ENCODE measurements at regions not wholly inside any gene's neighbourhood (a gene's known extent, or its start where the extent isn't known, plus 50 kb on each side); places are given as distances from the start of the nearest gene placed in this dataset.

- intact Hi-C loops (cut with micrococcal nuclease): no loop called here
- Histone ChIP-seq H3K4me1 (no peaks in the 10 kb centered on the region), H3K36me3 (no peaks in the 10 kb centered on the region), H3K27me3 (ENCODE audit: low read depth) (no peaks in the 10 kb centered on the region), H3K9me3 (replicated peaks) (no peaks in the 10 kb centered on the region), H3K4me3 (no peak overlapping the region), H3K27ac (replicated peaks) (no peak overlapping the region)
- no peak for DNase-seq
- no peak for TF ChIP-seq CTCF (IDR thresholded peaks at IDR 0.05; ENCODE audit: borderline replicate concordance)
Observed at GRCh38 chr7:8988267-8988666, 554.9 kb downstream of the NXPH1 start.

GRCh38 chr7:8991159-8991558 is 557.8 kb downstream of the NXPH1 start:
- TF ChIP-seq CTCF (IDR thresholded peaks at IDR 0.05; ENCODE audit: borderline replicate concordance): no peak
- H3K27me3 ChIP-seq (ENCODE audit: low read depth): no peaks in the 10 kb centered on the region
- no peak overlapping the region for H3K27ac ChIP-seq (replicated peaks)
- intact Hi-C loops (cut with micrococcal nuclease): no loop called here
- H3K4me1 ChIP-seq: no peaks in the 10 kb centered on the region
- no peak overlapping the region for H3K4me3 ChIP-seq
- peaks cover 3% of the 10 kb centered on the region for H3K9me3 ChIP-seq (replicated peaks)
- no peaks in the 10 kb centered on the region for H3K36me3 ChIP-seq
- DNase-seq: no peak

DNA sequence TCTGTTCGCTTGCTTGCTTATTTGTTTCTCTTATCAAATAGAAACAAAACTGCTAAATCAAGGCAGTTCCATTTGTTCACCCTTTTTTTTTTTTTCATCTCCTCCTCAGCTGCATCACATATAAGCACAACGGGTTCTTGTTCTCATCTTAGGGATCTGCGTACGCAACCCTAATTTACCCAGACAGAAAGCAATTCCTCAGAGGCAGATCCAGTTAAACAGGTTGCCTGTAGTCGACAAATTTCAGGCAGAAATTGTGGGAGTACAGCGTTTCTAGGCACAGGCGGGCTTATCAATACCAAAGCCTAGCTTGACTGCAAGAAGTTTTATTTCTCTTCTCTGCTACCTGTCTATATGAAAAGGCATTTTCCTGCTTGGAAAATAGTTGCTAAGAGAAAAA is 565.4 kb downstream of the NXPH1 start:
- Histone ChIP-seq H3K4me3 (no peak overlapping the region), H3K27ac (replicated peaks) (no peak overlapping the region), H3K4me1 (no peaks in the 10 kb centered on the region), H3K9me3 (replicated peaks) (peaks cover 3% of the 10 kb centered on the region), H3K27me3 (ENCODE audit: low read depth) (no peaks in the 10 kb centered on the region), H3K36me3 (no peaks in the 10 kb centered on the region)
- DNase-seq: no peak
- intact Hi-C loops (cut with micrococcal nuclease): no loop called here
- TF ChIP-seq CTCF (IDR thresholded peaks at IDR 0.05; ENCODE audit: borderline replicate concordance): no peak

DNA sequence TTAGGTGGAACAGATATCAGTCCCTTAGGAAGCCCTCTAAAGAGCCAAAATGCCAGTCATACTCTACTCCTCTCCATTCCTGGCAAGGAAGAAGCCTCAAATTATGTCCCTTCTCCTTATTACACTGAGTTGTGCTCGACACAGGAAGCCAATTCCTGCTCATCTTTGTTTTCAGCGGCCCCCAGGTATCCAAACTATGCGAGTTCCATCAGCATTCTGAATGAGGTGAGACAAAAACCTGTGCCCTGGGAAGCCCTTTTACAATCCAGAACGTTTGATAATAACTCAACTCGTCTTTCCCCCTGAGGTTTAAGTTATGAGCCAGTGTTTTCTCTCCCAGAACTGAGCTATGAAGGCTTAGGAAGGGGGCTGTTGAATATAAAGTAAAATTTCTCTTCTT is 580.5 kb downstream of the NXPH1 start:
- Histone ChIP-seq H3K9me3 (replicated peaks) (peaks cover 29% of the 10 kb centered on the region), H3K4me3 (no peak overlapping the region), H3K27ac (replicated peaks) (no peak overlapping the region), H3K36me3 (no peaks in the 10 kb centered on the region), H3K4me1 (no peaks in the 10 kb centered on the region), H3K27me3 (ENCODE audit: low read depth) (no peaks in the 10 kb centered on the region)
- intact Hi-C loops (cut with micrococcal nuclease): no loop called here
- no peak for TF ChIP-seq CTCF (IDR thresholded peaks at IDR 0.05; ENCODE audit: borderline replicate concordance)
- no peak for DNase-seq

DNA sequence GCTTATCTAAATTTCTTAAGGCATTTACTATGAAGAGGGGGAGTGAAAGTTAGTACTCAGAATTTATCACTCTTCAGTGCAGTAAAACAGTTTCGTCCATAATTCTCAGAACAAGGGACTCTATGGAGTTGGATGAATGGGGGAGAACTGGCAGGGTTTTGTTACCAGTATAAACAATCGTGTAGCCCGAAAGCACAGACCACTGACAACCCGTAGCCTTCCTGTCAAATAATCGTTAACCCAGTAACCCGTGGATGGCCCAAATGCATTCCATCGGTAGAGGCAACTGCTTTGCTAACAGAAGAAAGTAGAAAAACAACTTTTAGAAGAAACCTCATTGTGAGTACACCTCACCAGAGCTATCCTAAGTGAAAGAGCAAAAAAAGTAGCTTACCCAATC is 583.9 kb downstream of the NXPH1 start:
- Histone ChIP-seq H3K4me3 (no peak overlapping the region), H3K4me1 (no peaks in the 10 kb centered on the region), H3K36me3 (no peaks in the 10 kb centered on the region), H3K27me3 (ENCODE audit: low read depth) (no peaks in the 10 kb centered on the region), H3K27ac (replicated peaks) (no peak overlapping the region), H3K9me3 (replicated peaks) (peaks cover 14% of the 10 kb centered on the region)
- DNase-seq: no peak
- intact Hi-C loops (cut with micrococcal nuclease): no loop called here
- no peak for TF ChIP-seq CTCF (IDR thresholded peaks at IDR 0.05; ENCODE audit: borderline replicate concordance)

GRCh38 chr7:9022456-9022855 is 589.0 kb downstream of the NXPH1 start:
- H3K36me3 ChIP-seq: no peaks in the 10 kb centered on the region
- H3K4me3 ChIP-seq: no peak overlapping the region
- H3K4me1 ChIP-seq: no peaks in the 10 kb centered on the region
- no peak overlapping the region for H3K27ac ChIP-seq (replicated peaks)
- no peaks in the 10 kb centered on the region for H3K27me3 ChIP-seq (ENCODE audit: low read depth)
- no peak for TF ChIP-seq CTCF (IDR thresholded peaks at IDR 0.05; ENCODE audit: borderline replicate concordance)
- DNase-seq: no peak
- peaks cover 8% of the 10 kb centered on the region for H3K9me3 ChIP-seq (replicated peaks)
- intact Hi-C loops (cut with micrococcal nuclease): no loop called here

Measured in left ventricle myocardium inferior (tissue), 1 donor.